SW 1271 (cell line): ENCODE measurements at regions not wholly inside any gene's neighbourhood (a gene's known extent, or its start where the extent isn't known, plus 50 kb on each side); places are given as distances from the start of the nearest gene placed in this dataset.

Source experiments
- DNase-seq, 2 experiments: peaks; one replicate each; lab custom pipeline; 2025; lab: John Stamatoyannopoulos, UW

- DNase-seq: no peak
Measured at GRCh38 chr10:42973411-42973810, 103.5 kb upstream of the RET start.

GRCh38 chr10:42973870-42974692 is 102.8 kb upstream of the RET start:
- no peak for DNase-seq

GRCh38 chr10:42974693-42975002 is 102.2 kb upstream of the RET start:
- DNase-seq: no peak

- DNase-seq: no peak
Measured at GRCh38 chr10:42975005-42975493, 101.8 kb upstream of the RET start.

GRCh38 chr10:42975558-42976340 is 101.1 kb upstream of the RET start:
- DNase-seq: no peak

- no peak for DNase-seq
Measured at GRCh38 chr10:42976351-42977031, 100.4 kb upstream of the RET start.

- no peak for DNase-seq
Measured at GRCh38 chr10:42977032-42977416, 99.8 kb upstream of the RET start.

GRCh38 chr10:42979181-42979580 is 97.7 kb upstream of the RET start:
- no peak for DNase-seq

- no peak for DNase-seq
Measured at GRCh38 chr10:42979721-42980467, 97.0 kb upstream of the RET start.

GRCh38 chr10:42980553-42981357 is 96.1 kb upstream of the RET start:
- DNase-seq: no peak

- DNase-seq: no peak
Measured at GRCh38 chr10:42981358-42982236, 95.3 kb upstream of the RET start.

GRCh38 chr10:42982891-42983506 is 93.9 kb upstream of the RET start:
- no peak for DNase-seq

- no peak for DNase-seq
Measured at GRCh38 chr10:42983591-42983990, 93.3 kb upstream of the RET start.

- no peak for DNase-seq
Measured at GRCh38 chr10:42984035-42984610, 92.7 kb upstream of the RET start.

- DNase-seq: no peak
Measured at GRCh38 chr10:42984761-42985325, 92.0 kb upstream of the RET start.

- DNase-seq: no peak
Measured at GRCh38 chr10:42985436-42986316, 91.2 kb upstream of the RET start.

- DNase-seq: no peak
Measured at GRCh38 chr10:42986633-42987032, 90.2 kb upstream of the RET start.

- DNase-seq: no peak
Measured at GRCh38 chr10:42987121-42987541, 89.7 kb upstream of the RET start.
